Lung (tissue), 11 donors: ENCODE measurements at regions not wholly inside any gene's neighbourhood (a gene's known extent, or its start where the extent isn't known, plus 50 kb on each side); places are given as distances from the start of the nearest gene placed in this dataset.

ENCODE experiments used
- ATAC-seq: fragments of 200-7000 bp; cut with Tn5 transposase; one replicate; pipeline ENCODE4 v1.9.1; 2020; ENCODE audit warnings: moderate number of reproducible peaks; ENCODE audit not compliant: insufficient read depth, low FRiP score
- DNase-seq, 3 donors: peaks; one replicate each; pipeline ENCODE4 v3.0.0-alpha.2; 2013 to 2017
- H3K27ac ChIP-seq, 2 donors: one replicate each; pipeline ENCODE4 v1.5.1; 2013; ENCODE audit warnings: mild to moderate bottlenecking in 2 of 2, moderate library complexity in 2 of 2, control low read depth in 1 of 2, inconsistent platforms in 1 of 2, low read depth in 1 of 2, low read length in 1 of 2
- H3K27me3 ChIP-seq, 3 donors: one replicate each; pipeline ENCODE4 v1.5.1; 2013; ENCODE audit warnings: low read length in 2 of 3; ENCODE audit not compliant: control insufficient read depth in 3 of 3, insufficient read depth in 3 of 3
- H3K36me3 ChIP-seq, 4 donors: one replicate each; pipeline ENCODE4 v1.5.1; 2013; ENCODE audit warnings: low read length in 4 of 4, mild to moderate bottlenecking in 1 of 4, moderate library complexity in 1 of 4; ENCODE audit not compliant: control insufficient read depth in 4 of 4, insufficient read depth in 4 of 4
- H3K4me1 ChIP-seq, 5 donors: one replicate each; pipeline ENCODE4 v1.5.1; 2013; ENCODE audit warnings: low read length in 5 of 5, mild to moderate bottlenecking in 2 of 5, moderate library complexity in 1 of 5; ENCODE audit not compliant: control insufficient read depth in 5 of 5, insufficient read depth in 5 of 5
- H3K4me3 ChIP-seq: one replicate; pipeline ENCODE4 v1.5.1; 2013; ENCODE audit warnings: mild to moderate bottlenecking, control low read depth, moderate library complexity
- H3K9ac ChIP-seq, 2 donors: one replicate each; pipeline ENCODE4 v1.5.1; 2013; ENCODE audit warnings: low read length in 2 of 2, control low read depth in 1 of 2; ENCODE audit not compliant: insufficient read depth in 1 of 2
- H3K9me3 ChIP-seq, 4 donors: one replicate each; pipeline ENCODE4 v1.5.1; 2013; ENCODE audit warnings: low read length in 3 of 4, mild to moderate bottlenecking in 1 of 4, moderate library complexity in 1 of 4; ENCODE audit not compliant: control insufficient read depth in 4 of 4, insufficient read depth in 3 of 4
- CTCF ChIP-seq: IDR thresholded peaks from 2 replicates; pipeline ENCODE4 v1.5.1; 2012; ENCODE audit warnings: mild to moderate bottlenecking; ENCODE audit errors: control extremely low read depth, extremely low read depth
- WGBS, 2 donors: extraction: QIAGEN DNeasy Blood & Tissue Kit; methylation state at CpG; one replicate each; pipeline ENCODE4 v1.1.7; 2013; 5-methylcytosine and 5-hydroxymethylcytosine counted together
- donor health status: control.
- donor health status: control.
- donor health status: Bipolar disorder and iron deficiency.
- donor health status: healthy.
- donor health status: DM: yes; HTN: yes; CAD: no.

GRCh38 chr14:42138406-42138805 lies 531.7 kb downstream of the LRFN5 start:
- Histone ChIP-seq H3K4me3 (no peak overlapping the region), H3K9me3 (no peaks in the 10 kb centered on the region), H3K27me3 (no peaks in the 10 kb centered on the region), H3K9ac (no peak overlapping the region), H3K27ac (no peak overlapping the region), H3K36me3 (no peaks in the 10 kb centered on the region), H3K4me1 (no peaks in the 10 kb centered on the region)
- no peak for TF ChIP-seq CTCF
- ATAC-seq (no peak), DNase-seq (no peak)
- 85 to 95% methylated on average over 1 of the region's 1 CpG for whole genome bisulfite sequencing, 2 donors

GRCh38 chr14:42130815-42131214 lies 524.1 kb downstream of the LRFN5 start:
- H3K4me3 ChIP-seq: no peak overlapping the region
- H3K27ac ChIP-seq: no peak overlapping the region
- no peak overlapping the region for H3K9ac ChIP-seq
- TF ChIP-seq CTCF: no peak
- no peaks in the 10 kb centered on the region for H3K9me3 ChIP-seq
- ATAC-seq (no peak), DNase-seq (no peak)
- H3K4me1 ChIP-seq: peaks cover 0 to 4% (median 0%) of the 10 kb centered on the region in 5 donors
- no peaks in the 10 kb centered on the region for H3K36me3 ChIP-seq
- H3K27me3 ChIP-seq: no peaks in the 10 kb centered on the region

DNA sequence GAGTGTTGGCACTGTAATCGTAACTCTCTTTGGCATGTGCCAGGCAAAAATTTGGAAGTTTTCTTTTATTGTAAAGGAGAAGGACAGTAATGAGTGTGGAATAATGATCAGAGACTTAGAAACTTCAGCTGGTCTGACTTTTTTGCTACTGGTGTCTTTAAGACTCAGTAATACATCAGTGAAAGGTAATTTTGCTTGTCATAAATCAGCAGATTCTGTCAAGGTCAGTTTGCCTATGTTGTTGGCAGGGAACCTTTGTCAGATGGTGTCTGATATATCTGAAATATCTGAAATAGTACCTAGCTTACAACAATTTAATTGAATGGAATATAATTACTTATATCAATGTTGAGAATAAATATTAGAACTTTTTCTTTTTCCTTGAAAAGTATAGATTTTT lies 516.9 kb downstream of the LRFN5 start:
- Histone ChIP-seq H3K4me3 (no peak overlapping the region), H3K36me3 (no peaks in the 10 kb centered on the region), H3K9ac (no peak overlapping the region), H3K9me3 (no peaks in the 10 kb centered on the region), H3K27me3 (no peaks in the 10 kb centered on the region), H3K4me1 (no peaks in the 10 kb centered on the region), H3K27ac (no peak overlapping the region)
- DNase-seq (no peak), ATAC-seq (no peak)
- TF ChIP-seq CTCF: no peak
- WGBS, 2 donors: 74 to 94% methylated on average over 1 of the region's 1 CpG

- Histone ChIP-seq H3K27me3 (no peaks in the 10 kb centered on the region), H3K27ac (no peak overlapping the region), H3K9ac (no peak overlapping the region), H3K4me1 (no peaks in the 10 kb centered on the region), H3K36me3 (no peaks in the 10 kb centered on the region), H3K4me3 (no peak overlapping the region), H3K9me3 (peaks cover 0 to 22% (median 6%) of the 10 kb centered on the region in 4 donors)
- no peak for DNase-seq
- no peak for TF ChIP-seq CTCF
- 88 to 91% methylated on average over 52 to 60 of the region's 60 CpGs for WGBS, 2 donors
- ATAC-seq: no peak
These were observed 506.8 kb downstream of the LRFN5 start for GRCh38 chr14:42113358-42114069.
